Pulmonary artery endothelial cell (primary cell): ENCODE measurements at regions not wholly inside any gene's neighbourhood (a gene's known extent, or its start where the extent isn't known, plus 50 kb on each side); places are given as distances from the start of the nearest gene placed in this dataset.
"Not testable (repeated sequence)": the region's sequence is repeated elsewhere in the genome, so short reads cannot be mapped to it uniquely, and the experiment has no call there.

Experiments used
- DNase-seq: peaks from one replicate; pipeline ENCODE4 v3.0.0-alpha.2; 2011; ENCODE audit warnings: low read depth, low spot score

- no peak for DNase-seq
Measured at GRCh38 chr20:25865715-25866656, 169.3 kb upstream of the ZNF337 start.

GRCh38 chr20:25864963-25865714 lies 168.5 kb upstream of the ZNF337 start:
- not testable (repeated sequence) for DNase-seq

DNA sequence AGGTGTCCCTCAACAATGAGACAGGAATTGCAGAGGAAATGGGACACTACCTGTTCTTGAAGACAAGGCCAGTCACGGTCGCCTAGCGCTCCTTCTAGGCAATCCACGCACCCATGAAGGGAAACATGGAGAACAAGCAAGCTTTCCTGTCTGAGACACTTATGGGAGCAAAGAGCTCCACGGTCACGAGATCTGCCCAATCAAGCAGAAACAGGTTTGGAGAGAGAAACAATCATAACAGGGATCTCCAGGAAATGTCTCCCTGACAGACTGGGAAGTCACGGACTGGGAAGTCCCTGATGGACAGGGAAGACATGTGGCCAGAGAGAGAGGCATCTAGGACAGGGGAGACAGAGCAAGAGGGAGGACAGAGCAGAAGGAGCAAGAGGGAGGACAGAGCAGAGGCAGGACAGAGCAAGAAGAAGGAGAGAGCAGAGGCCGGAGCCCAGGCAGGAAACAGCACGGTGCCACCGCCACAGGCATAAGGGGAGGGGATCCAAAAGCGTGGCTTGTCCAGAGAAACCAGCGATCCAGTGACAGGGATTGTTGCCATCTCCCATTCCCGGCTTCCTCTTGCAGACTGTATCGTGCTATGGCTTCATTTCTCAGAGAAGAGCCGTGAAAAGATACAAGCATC lies 167.8 kb upstream of the ZNF337 start:
- DNase-seq, result no peak

DNA sequence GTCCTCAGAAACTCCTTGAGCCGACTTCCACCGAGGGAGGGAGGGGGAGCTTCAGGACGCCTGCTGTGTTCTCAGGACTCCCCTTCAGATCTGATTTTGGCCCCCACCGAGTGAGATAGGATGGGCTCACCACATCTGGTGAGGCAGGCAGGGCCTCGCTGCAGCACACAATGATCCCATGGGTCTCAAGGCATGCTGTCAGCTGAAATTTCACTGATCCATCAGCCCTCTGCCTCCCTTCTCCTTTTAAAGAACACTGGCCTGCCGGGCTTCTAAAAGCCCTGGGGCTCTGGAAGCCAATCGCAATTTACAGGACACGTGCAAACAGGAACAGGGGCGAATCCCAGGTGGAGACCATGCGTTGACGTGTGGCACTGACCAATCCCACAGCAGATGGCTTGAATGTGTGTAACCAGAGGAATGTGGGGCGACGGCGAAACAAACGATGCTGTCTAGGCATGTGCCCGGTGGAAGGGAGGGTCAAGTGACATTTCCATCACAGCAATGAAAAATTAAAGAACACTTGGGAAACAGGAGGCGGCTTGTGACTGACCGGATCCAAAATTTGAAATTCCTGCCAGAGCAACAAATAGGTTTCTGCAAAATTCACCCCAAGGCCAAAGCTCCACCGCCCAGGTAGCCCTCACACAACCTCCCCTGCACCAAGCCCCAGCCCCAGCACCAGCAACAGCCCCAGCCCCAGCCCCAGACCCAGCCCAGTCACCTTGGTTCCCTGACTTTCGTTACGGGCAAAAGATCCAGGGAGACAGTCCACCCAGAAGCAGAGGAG lies 167.1 kb upstream of the ZNF337 start:
- no peak for DNase-seq

DNA sequence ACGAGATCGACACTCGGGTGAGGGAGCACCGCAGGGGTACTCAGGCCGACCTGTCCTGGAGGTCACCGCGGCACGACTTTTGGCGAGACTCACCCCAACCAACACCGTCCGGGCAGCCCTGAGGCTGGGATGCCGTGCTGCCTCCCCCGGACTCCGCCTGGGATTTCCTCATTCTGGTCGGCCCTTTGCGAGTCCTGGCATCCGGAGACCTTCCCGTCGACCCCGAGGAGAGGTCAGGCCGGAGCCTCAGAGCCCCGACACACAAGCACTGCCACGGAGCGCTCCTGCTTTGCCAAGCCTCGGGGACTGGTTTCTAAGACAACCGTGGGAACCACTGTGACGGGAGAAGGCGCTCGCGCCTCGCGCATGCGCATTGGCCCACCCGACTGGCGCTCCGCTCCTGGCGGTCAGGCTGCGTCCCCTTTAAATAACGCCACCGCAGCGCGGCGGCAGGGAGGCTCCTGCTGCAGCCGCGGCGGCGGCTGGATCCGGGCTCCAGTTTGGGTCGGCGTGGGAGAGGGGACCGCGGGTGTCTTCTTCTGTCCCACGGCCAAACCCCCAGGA lies 166.4 kb upstream of the ZNF337 start:
- peak; percentile 41 for DNase-seq

- DNase-seq, result no peak
Measured at GRCh38 chr20:25860531-25861150, 164.0 kb upstream of the ZNF337 start.

DNA sequence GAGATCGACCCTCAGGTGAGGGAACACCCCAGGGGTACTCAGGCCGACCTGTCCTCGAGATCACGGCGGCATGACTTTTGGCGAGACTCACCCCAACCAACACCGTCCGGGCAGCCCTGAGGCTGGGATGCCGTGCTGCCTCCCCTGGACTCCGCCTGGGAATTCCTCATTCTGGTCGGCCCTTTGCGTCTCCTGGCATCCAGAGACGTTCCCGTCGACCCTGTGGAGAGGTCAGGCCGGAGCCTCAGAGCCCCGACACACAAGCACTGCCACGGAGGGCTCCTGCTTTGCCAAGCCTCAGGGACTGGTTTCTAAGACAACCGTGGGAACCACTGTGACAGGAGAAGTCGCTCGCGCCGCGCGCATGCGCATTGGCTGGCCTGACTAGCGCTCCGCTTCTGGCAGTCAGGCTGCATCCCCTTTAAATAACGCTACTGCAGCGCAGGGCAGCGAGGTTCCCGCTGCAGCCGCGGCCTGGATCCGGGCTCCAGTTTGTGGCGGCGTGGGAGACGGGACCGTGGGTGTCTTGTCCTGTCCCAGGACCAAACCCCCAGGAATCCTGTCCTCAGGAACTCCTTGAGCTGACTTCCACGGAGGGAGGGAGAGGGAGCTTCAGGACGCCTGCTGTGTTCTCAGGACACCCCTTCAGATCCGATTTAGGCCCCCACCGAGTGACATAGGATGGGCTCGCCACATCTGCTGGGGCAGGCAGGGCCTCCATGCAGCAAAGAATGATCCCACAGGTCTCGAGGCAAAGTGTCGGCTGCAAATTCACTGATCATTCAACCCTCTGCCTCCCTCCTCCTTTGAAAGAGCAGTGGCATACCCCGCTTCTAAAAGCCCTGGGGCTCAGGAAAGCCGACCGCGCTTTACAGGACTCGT lies 163.2 kb upstream of the ZNF337 start:
- DNase-seq, result no peak

DNA sequence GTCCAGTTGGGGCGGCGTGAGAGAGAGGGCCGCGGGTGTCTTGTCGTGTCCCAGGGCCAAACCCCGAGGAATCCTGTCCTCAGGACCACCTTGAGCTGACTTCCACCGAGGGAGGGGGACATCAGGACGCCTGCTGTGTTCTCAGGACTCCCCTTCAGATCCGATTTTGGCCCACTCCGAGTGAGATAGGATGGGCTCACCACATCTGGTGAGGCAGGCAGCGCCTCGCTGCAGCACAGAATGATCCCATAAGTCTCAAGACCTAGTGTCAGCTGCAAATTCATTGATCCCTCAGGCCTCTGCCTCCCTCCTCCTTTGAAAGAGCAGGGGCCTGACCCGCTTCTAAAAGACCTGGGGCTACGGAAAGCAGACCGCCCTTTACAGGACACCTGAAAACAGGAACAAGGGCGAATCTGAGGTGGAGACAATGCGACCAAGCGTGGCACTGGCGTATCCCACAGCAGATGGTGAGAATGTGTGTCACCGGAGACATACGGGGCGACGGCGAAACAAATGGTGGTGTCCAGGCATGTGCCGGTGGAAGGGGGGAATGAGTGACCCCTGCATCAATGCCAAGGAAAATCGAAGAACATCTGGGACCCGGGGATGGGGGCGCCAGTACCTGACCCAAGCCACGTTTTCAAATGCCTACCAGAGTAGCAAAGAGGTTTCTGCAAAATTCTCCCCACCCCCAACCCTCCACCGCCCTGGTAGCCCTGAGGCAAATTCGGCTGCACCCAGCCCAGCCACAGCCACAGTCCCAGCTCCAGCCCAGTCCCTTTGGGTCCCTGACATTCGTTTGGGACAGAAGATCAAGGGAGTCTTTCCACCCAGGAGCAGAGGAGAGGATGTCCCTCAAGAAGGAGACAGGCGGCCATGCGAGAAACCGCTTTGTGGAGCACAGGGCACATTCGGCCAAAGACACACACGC lies 162.1 kb upstream of the ZNF337 start:
- DNase-seq, result no peak

DNA sequence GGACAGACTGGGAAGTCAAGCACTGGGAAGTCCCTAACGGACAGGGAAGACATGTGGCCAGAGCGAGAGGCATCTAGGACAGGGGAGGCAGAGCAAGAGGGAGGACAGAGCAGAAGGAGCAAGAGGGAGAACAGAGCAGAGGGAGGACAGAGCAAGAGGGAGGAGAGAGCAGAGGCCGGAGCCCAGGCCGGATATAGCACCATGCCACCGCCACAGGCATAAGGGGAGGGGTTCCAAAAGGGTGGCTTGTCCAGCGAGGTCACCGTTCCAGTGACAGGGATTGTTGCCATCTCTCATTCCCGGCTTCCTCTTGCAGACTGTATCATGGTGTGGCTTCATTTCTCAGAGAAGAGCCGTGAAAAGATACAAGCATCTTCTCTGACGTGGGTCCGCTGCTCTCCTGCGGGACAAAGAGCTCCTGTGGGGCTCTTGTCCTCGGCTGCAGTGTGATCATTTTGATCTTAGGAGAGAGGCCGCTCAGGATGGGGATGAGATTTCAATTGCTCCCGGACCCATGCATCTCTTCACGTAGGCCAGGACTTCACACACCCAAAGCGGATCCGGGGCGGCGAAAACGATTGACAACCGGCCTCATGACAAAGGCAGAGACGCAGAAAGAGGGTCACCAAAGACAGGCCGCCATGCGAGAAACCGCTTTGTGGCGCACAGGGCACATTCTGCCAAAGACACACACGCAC lies 160.6 kb upstream of the ZNF337 start:
- not testable (repeated sequence) for DNase-seq

- DNase-seq, result no peak
Measured at GRCh38 chr20:25856256-25856884, 159.7 kb upstream of the ZNF337 start.

DNA sequence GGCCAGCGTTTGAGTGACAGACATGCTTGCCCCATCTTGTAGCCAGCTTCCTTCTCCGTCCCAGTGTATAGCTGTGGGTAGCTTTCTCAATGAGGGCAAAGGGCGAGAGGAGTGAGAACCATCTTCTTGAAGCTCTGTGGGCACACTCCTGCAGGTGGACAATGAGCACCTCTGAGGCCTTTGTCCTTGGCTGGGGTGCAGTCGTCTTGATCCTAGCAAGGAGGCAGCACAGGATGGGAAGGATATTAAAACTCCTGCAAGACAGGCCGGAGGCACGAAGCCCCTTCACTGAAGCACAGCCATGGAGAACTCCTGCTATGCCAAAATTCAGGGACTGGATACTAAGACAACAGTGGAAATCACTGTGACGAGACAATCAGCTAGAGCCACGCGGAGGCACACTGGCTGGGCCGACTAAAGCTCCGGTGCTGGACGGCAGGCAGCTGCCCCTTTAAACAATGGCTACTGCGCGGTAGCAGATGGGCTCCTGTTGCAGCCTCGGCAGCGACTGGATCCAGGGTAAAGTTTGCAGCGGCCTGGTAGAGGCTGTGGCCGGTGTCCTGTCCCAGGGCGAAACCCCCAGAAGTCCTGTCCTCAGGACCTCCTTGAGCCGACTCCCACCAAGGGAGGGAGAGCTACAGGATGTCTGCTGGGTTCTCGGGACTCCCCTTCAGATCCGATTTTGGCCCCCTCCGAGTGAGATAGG lies 159.0 kb upstream of the ZNF337 start:
- DNase-seq, result not testable (repeated sequence)

DNA sequence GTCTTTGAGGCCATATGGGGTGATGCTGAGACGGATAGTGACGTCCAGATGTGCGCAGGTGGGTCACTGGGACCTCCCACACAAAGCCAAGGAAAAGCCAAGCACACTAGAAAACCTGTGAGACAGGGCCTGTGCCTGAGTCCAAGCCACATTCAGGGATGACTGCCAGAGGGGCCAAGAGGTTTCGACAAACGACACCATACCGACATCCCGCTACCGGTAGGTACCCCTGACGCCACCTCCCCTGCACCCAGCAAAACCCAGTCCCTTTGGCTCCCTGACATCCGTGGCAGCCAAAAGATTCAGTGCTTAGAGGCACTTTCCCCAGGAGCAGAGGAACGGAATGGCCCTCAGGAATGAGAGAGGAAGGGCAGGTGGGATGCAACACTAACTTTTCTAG lies 158.0 kb upstream of the ZNF337 start:
- DNase-seq, result not testable (repeated sequence)

GRCh38 chr20:25853718-25854388 lies 157.2 kb upstream of the ZNF337 start:
- peak; percentile 29 for DNase-seq

- DNase-seq, result not testable (repeated sequence)
Measured at GRCh38 chr20:25852968-25853717, 156.5 kb upstream of the ZNF337 start.

GRCh38 chr20:25850133-25850532 lies 153.5 kb upstream of the ZNF337 start:
- not testable (repeated sequence) for DNase-seq
